Vagina (tissue), 2 donors: ENCODE measurements at regions not wholly inside any gene's neighbourhood (a gene's known extent, or its start where the extent isn't known, plus 50 kb on each side); places are given as distances from the start of the nearest gene placed in this dataset.

Source experiments
- DNase-seq, 2 donors: peaks; one replicate each; pipeline ENCODE4 v3.0.0-alpha.2; 2017; ENCODE audit errors: extremely low spot score in 2 of 2
- H3K27ac ChIP-seq: fragments of 200-600 bp; sonication (generic); one replicate; pipeline ENCODE4 v1.5.1; 2019
- H3K27me3 ChIP-seq: fragments of 200-600 bp; sonication (generic); one replicate; pipeline ENCODE4 v1.5.1; 2019
- H3K36me3 ChIP-seq, 2 donors: fragments of 200-600 bp; sonication (generic); one replicate each; pipeline ENCODE4 v1.5.1; 2017 to 2019
- H3K4me1 ChIP-seq: fragments of 200-600 bp; sonication (generic); one replicate; pipeline ENCODE4 v1.5.1; 2019
- H3K4me3 ChIP-seq, 2 donors: fragments of 200-600 bp; sonication (generic); 1 replicate in 1 of 2; 2 replicates in 1 of 2; pipeline ENCODE4 v1.5.1; 2016 to 2019
- H3K9me3 ChIP-seq: fragments of 200-600 bp; sonication (generic); one replicate; pipeline ENCODE4 v1.5.1; 2019
- POLR2A ChIP-seq, 2 donors: fragments of 450-650 bp; IDR thresholded peaks; one replicate each; pipeline ENCODE4 v1.6.1; 2017; ENCODE audit warnings: antibody characterized with exemption in 2 of 2, mild to moderate bottlenecking in 2 of 2, moderate library complexity in 2 of 2
- POLR2AphosphoS5 ChIP-seq, 2 donors: sonication (generic); formaldehyde crosslinking; IDR thresholded peaks; one replicate each; pipeline ENCODE4 v1.9.0; 2017; ENCODE audit warnings: antibody characterized with exemption in 2 of 2, mild to moderate bottlenecking in 2 of 2, low read depth in 1 of 2; ENCODE audit not compliant: insufficient read depth in 1 of 2
- intact Hi-C: fragments of 100-400 bp; cut with DNase I; formaldehyde crosslinking; loops from one replicate; pipeline ENCODE4 v1.15.1; 2023
- TF ChIP-seq, protein P1 (sequence below), 3 experiments: fragments of 450-650 bp in 2 of 3; fragments of 200-600 bp in 1 of 3; sonication (generic) in 1 of 3; IDR thresholded peaks; one replicate each; pipeline ENCODE4 v1.5.1; 2017 to 2019; ENCODE audit warnings: antibody characterized with exemption in 3 of 3, mild to moderate bottlenecking in 2 of 3, moderate library complexity in 2 of 3

DNA sequence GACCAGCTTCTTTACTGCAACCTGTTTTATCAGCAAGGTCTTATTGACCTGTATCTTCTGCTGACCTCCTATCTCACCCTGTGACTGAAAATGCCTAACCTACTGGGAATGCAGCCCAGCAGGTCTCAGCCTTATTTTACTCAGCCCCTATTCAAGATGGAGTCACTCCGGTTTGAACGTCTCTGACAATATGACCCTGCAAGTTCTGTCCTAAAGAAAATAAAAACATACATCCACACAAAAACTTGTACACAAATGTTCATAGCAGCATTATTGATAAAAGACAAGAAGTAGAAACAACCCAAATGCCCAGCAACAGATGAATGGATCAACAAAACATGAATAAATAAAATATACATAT lies 59.5 kb upstream of the FAM9C start:
- intact Hi-C loops, result no loop called here
- H3K9me3 ChIP-seq, result no peaks in the 10 kb centered on the region
- no peaks in the 10 kb centered on the region for H3K4me1 ChIP-seq
- TF ChIP-seq POLR2AphosphoS5 (IDR thresholded peaks at IDR 0.05; ENCODE audit: insufficient read depth in 1 of 2, low read depth in 1 of 2), result no peak
- TF ChIP-seq, protein P1, sequence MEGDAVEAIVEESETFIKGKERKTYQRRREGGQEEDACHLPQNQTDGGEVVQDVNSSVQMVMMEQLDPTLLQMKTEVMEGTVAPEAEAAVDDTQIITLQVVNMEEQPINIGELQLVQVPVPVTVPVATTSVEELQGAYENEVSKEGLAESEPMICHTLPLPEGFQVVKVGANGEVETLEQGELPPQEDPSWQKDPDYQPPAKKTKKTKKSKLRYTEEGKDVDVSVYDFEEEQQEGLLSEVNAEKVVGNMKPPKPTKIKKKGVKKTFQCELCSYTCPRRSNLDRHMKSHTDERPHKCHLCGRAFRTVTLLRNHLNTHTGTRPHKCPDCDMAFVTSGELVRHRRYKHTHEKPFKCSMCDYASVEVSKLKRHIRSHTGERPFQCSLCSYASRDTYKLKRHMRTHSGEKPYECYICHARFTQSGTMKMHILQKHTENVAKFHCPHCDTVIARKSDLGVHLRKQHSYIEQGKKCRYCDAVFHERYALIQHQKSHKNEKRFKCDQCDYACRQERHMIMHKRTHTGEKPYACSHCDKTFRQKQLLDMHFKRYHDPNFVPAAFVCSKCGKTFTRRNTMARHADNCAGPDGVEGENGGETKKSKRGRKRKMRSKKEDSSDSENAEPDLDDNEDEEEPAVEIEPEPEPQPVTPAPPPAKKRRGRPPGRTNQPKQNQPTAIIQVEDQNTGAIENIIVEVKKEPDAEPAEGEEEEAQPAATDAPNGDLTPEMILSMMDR (IDR thresholded peaks at IDR 0.05), result no peak
- no peak for TF ChIP-seq POLR2A (IDR thresholded peaks at IDR 0.05)
- no peak for DNase-seq
- H3K27me3 ChIP-seq, result no peaks in the 10 kb centered on the region
- H3K4me3 ChIP-seq, result no peak overlapping the region
- no peak overlapping the region for H3K27ac ChIP-seq
- no peaks in the 10 kb centered on the region for H3K36me3 ChIP-seq

DNA sequence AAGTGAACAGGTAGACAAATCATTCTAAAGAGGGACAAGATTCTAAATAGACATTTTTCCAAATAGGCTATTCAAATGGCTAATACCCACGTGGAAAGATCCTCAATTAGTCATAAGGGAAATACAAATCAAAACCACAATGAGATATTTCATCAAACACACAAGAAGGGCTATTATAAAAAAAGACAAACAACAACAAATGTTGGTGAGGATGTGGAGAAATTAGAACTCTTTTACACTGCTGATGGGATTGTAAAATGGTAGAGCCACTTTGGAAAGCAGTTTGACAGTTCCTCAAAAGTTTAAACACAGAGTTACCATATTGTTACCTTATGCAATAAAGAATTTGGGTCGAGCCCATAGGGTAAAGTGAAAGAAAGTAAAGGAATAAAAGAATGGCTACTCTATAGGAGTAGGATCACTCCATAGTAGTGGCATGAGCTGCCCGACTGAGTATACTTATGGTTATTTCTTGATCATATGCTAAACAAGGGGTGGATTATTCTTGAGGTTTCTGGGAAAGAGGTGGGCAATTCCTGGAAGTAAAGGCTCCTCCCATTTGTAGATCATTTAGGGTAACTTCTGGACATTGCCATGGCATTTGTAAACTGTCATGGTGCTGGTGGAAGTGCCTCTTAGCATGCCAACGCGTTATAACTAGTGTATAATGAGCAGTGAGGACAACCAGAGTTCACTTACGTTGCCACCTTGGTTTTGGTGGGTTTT lies 58.9 kb upstream of the FAM9C start:
- TF ChIP-seq POLR2AphosphoS5 (IDR thresholded peaks at IDR 0.05; ENCODE audit: insufficient read depth in 1 of 2, low read depth in 1 of 2) (no peak), POLR2A (IDR thresholded peaks at IDR 0.05) (no peak)
- TF ChIP-seq, protein P1 (IDR thresholded peaks at IDR 0.05), result no peak
- no peak for DNase-seq
- no peaks in the 10 kb centered on the region for H3K36me3 ChIP-seq
- no peaks in the 10 kb centered on the region for H3K9me3 ChIP-seq
- H3K27ac ChIP-seq, result no peak overlapping the region
- H3K4me3 ChIP-seq, result no peak overlapping the region
- no peaks in the 10 kb centered on the region for H3K4me1 ChIP-seq
- no peaks in the 10 kb centered on the region for H3K27me3 ChIP-seq
- intact Hi-C loops, result no loop called here

DNA sequence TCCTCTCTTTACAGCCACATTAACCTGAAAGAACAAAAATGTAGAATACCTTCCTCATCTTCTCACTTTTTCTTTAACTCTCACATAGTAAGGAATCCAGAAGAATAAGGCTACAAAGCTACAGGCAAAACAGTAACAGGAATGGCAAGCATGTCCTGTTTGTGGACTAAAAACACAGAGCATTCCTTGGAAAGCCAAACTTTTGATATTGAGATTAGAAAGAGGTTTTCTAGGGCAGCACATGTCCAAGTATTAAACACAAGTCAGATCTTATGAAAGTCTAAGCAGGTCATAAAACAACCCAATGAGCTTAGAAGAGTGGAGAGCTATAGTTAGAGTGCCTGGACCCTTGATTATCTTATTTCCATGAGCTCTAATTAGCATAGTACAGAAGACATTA lies 58.2 kb upstream of the FAM9C start:
- Histone ChIP-seq H3K4me3 (no peak overlapping the region), H3K27ac (no peak overlapping the region), H3K27me3 (no peaks in the 10 kb centered on the region), H3K36me3 (no peaks in the 10 kb centered on the region), H3K4me1 (no peaks in the 10 kb centered on the region), H3K9me3 (no peaks in the 10 kb centered on the region)
- intact Hi-C loops, result no loop called here
- TF ChIP-seq POLR2A (IDR thresholded peaks at IDR 0.05), result no peak
- TF ChIP-seq, protein P1 (IDR thresholded peaks at IDR 0.05), result no peak
- no peak for TF ChIP-seq POLR2AphosphoS5 (IDR thresholded peaks at IDR 0.05; ENCODE audit: insufficient read depth in 1 of 2, low read depth in 1 of 2)
- no peak for DNase-seq

DNA sequence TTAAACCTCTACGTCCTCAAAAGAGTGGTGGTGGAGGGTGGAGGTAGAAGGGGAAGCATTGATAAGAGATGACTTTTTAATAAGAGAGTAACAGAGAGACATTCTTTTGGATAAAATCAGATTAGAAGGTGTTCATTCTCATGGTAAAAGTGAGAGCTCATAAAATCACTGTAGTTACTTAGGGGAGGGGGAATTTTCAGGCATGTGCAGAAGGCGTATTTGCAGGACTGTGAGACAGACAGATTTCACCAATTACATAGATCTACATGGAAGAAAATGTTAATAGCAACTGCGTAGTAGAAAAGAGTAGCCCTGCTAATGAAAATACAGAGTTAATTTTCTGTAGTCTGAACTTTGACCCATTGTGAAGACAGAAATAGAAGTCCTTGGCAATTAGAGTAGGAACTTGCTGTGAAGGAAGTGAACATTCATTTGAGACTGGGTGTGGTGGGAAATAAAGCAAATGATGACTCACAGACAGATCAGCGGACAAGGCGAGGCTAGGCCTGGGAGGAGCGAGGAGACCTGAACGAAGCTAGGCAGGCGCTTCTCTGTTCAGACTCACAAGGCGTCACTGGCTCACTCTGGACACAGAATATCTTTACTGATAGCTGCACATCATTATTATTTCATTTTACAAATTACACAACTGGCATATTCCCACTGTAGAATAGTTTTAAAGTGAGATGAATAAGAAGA lies 57.2 kb upstream of the FAM9C start:
- TF ChIP-seq POLR2AphosphoS5 (IDR thresholded peaks at IDR 0.05; ENCODE audit: insufficient read depth in 1 of 2, low read depth in 1 of 2) (peak; percentile 27 to 93), POLR2A (IDR thresholded peaks at IDR 0.05) (no peak)
- H3K4me1 ChIP-seq, result no peaks in the 10 kb centered on the region
- H3K27me3 ChIP-seq, result no peaks in the 10 kb centered on the region
- no peaks in the 10 kb centered on the region for H3K36me3 ChIP-seq
- no peak overlapping the region for H3K4me3 ChIP-seq
- intact Hi-C loops, result no loop called here
- no peak for DNase-seq
- H3K27ac ChIP-seq, result peak overlapping the region; percentile 61
- no peaks in the 10 kb centered on the region for H3K9me3 ChIP-seq

DNA sequence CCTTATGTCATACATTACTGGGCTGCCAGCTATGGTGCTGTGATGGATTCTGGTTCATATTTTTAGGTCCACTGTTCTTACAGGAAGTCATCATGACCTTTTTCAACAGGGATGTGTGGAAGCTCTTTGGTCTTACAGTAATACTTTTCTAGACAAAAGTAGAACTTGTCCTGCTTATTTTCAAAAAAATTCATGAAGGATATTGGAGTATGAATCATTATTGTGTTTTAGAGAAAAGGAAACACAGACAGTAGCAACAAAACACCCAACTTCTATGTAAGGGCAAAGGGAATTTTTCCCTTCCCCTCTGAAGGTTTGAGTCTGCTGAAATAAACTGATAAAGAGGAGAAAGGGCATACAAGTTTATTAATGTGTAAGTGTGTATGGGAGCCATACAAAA lies 54.7 kb upstream of the FAM9C start:
- TF ChIP-seq POLR2A (IDR thresholded peaks at IDR 0.05) (no peak), POLR2AphosphoS5 (IDR thresholded peaks at IDR 0.05; ENCODE audit: insufficient read depth in 1 of 2, low read depth in 1 of 2) (no peak)
- TF ChIP-seq, protein P1 (IDR thresholded peaks at IDR 0.05), result no peak
- Histone ChIP-seq H3K27ac (no peak overlapping the region), H3K4me3 (no peak overlapping the region), H3K4me1 (peaks cover 16% of the 10 kb centered on the region), H3K9me3 (no peaks in the 10 kb centered on the region), H3K27me3 (no peaks in the 10 kb centered on the region), H3K36me3 (no peaks in the 10 kb centered on the region)
- intact Hi-C loops, result loop anchor here (10.0 kb wide), 1 partner anchor 124 kb away; the partner anchor contains the start of gene TMSB4X
- DNase-seq, result no peak
